ENCODE measurements at regions not wholly inside any gene's neighbourhood (a gene's known extent, or its start where the extent isn't known, plus 50 kb on each side); places are given as distances from the start of the nearest gene placed in this dataset.

- peaks cover 6% of the 10 kb centered on the region for H3K9me3 Mint-ChIP-seq
- no peaks in the 10 kb centered on the region for H3K27me3 Mint-ChIP-seq
- no peak for TF ChIP-seq CTCF (conservative IDR thresholded peaks at IDR 0.05)
- H3K4me1 Mint-ChIP-seq (ENCODE audit: unreplicated experiment) = peaks cover 8% of the 10 kb centered on the region
- H3K4me3 Mint-ChIP-seq = no peak overlapping the region
- H3K36me3 Mint-ChIP-seq = no peaks in the 10 kb centered on the region
- no peak for DNase-seq (ENCODE audit: extremely low spot score, unreplicated experiment)
- no peak overlapping the region for H3K27ac Mint-ChIP-seq
Measured at GRCh38 chr7:121521711-121522400, 125.7 kb upstream of the FAM3C start.

- no peaks in the 10 kb centered on the region for H3K36me3 Mint-ChIP-seq
- H3K27me3 Mint-ChIP-seq = no peaks in the 10 kb centered on the region
- H3K4me1 Mint-ChIP-seq (ENCODE audit: unreplicated experiment) = peaks cover 8% of the 10 kb centered on the region
- no peak for TF ChIP-seq CTCF (conservative IDR thresholded peaks at IDR 0.05)
- no peak overlapping the region for H3K27ac Mint-ChIP-seq
- no peak overlapping the region for H3K4me3 Mint-ChIP-seq
- DNase-seq (ENCODE audit: extremely low spot score, unreplicated experiment) = no peak
- H3K9me3 Mint-ChIP-seq = peaks cover 6% of the 10 kb centered on the region
Measured at GRCh38 chr7:121520911-121521310, 124.8 kb upstream of the FAM3C start.

- Mint-ChIP-seq H3K27me3 (no peaks in the 10 kb centered on the region), H3K9me3 (peaks cover 6% of the 10 kb centered on the region), H3K4me3 (no peak overlapping the region), H3K27ac (peak overlapping the region; percentile 65), H3K4me1 (ENCODE audit: unreplicated experiment) (peaks cover 8% of the 10 kb centered on the region), H3K36me3 (no peaks in the 10 kb centered on the region)
- no peak for DNase-seq (ENCODE audit: extremely low spot score, unreplicated experiment)
- TF ChIP-seq CTCF (conservative IDR thresholded peaks at IDR 0.05) = no peak
Measured at GRCh38 chr7:121519548-121520521, 123.7 kb upstream of the FAM3C start.

DNA sequence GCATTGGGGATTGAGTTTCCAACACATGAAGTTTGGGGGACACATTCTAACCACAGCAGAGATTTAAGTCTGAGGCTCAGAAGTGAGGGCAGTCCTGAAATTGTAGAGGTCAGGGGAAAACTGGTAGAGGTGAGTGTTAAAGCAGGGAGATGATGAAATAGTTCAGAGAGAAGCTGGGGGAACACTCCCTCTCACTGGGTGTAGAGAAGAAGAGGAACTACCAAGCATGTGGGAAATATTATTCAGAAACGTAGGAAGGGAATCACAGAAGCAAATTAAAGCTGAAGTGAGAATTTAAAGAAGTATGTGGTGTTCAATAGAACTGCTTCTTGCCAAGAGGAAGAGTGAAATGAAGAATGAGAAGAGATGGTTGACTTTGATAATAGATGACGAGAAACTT, 121.5 kb upstream of the FAM3C start:
- no peak for DNase-seq (ENCODE audit: extremely low spot score, unreplicated experiment)
- Mint-ChIP-seq H3K27me3 (no peaks in the 10 kb centered on the region), H3K4me1 (ENCODE audit: unreplicated experiment) (peaks cover 8% of the 10 kb centered on the region), H3K4me3 (no peak overlapping the region), H3K9me3 (peaks cover 9% of the 10 kb centered on the region), H3K36me3 (no peaks in the 10 kb centered on the region), H3K27ac (no peak overlapping the region)
- no peak for TF ChIP-seq CTCF (conservative IDR thresholded peaks at IDR 0.05)

- Mint-ChIP-seq H3K9me3 (peaks cover 9% of the 10 kb centered on the region), H3K4me3 (no peak overlapping the region), H3K27ac (no peak overlapping the region), H3K4me1 (ENCODE audit: unreplicated experiment) (peaks cover 8% of the 10 kb centered on the region), H3K36me3 (no peaks in the 10 kb centered on the region), H3K27me3 (no peaks in the 10 kb centered on the region)
- no peak for DNase-seq (ENCODE audit: extremely low spot score, unreplicated experiment)
- no peak for TF ChIP-seq CTCF (conservative IDR thresholded peaks at IDR 0.05)
Measured at GRCh38 chr7:121516821-121517220, 120.7 kb upstream of the FAM3C start.

Data from type B pancreatic cell (in vitro differentiated cells).